Rectal smooth muscle tissue (tissue), 1 donor: ENCODE measurements at regions not wholly inside any gene's neighbourhood (a gene's known extent, or its start where the extent isn't known, plus 50 kb on each side); places are given as distances from the start of the nearest gene placed in this dataset.

Experiments used
- H3K27ac ChIP-seq: one replicate; pipeline ENCODE4 v1.7.0; 2013; ENCODE audit warnings: low read depth, low read length, inconsistent platforms
- H3K27me3 ChIP-seq: one replicate; pipeline ENCODE4 v1.7.0; 2013; ENCODE audit warnings: low read length; ENCODE audit not compliant: control insufficient read depth, insufficient read depth
- H3K36me3 ChIP-seq: one replicate; pipeline ENCODE4 v1.7.0; 2013; ENCODE audit warnings: low read length; ENCODE audit not compliant: control insufficient read depth, insufficient read depth
- H3K4me1 ChIP-seq: one replicate; pipeline ENCODE4 v1.7.0; 2013; ENCODE audit warnings: low read length; ENCODE audit not compliant: control insufficient read depth, insufficient read depth
- H3K4me3 ChIP-seq: one replicate; pipeline ENCODE4 v1.7.0; 2013; ENCODE audit warnings: low read length
- H3K9ac ChIP-seq: one replicate; pipeline ENCODE4 v1.7.0; 2013; ENCODE audit warnings: low read length

- no peak overlapping the region for H3K27ac ChIP-seq
- H3K27me3 ChIP-seq: no peaks in the 10 kb centered on the region
- no peaks in the 10 kb centered on the region for H3K36me3 ChIP-seq
- H3K4me1 ChIP-seq: no peaks in the 10 kb centered on the region
- H3K9ac ChIP-seq: no peak overlapping the region
- no peak overlapping the region for H3K4me3 ChIP-seq
Measured at GRCh38 chr11:43589601-43590250, 90.8 kb upstream of the HSD17B12 start.

DNA sequence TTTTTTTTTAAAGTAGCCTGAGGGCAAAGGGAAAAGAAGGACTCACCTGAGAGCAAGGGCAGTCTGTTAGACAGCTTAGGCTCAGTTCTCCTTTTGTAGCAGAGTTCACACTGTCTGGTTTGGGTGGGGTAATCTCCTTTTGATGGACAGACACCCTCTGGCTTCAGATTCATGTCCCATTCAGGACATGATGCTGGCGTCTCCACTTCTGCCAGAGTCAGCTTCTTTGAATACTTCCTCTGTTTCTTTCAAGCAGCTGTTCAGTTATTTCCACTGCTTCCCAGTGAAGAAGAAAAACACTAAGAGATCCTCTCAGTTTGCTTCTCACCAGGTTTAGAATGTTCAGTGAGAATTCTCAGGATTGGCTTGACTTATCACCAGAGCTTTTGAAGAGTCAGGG, 79.0 kb upstream of the HSD17B12 start:
- Histone ChIP-seq H3K9ac (no peak overlapping the region), H3K36me3 (no peaks in the 10 kb centered on the region), H3K4me1 (no peaks in the 10 kb centered on the region), H3K27me3 (no peaks in the 10 kb centered on the region), H3K4me3 (no peak overlapping the region), H3K27ac (no peak overlapping the region)

- Histone ChIP-seq H3K9ac (no peak overlapping the region), H3K4me3 (no peak overlapping the region), H3K27ac (no peak overlapping the region), H3K4me1 (no peaks in the 10 kb centered on the region), H3K27me3 (no peaks in the 10 kb centered on the region), H3K36me3 (no peaks in the 10 kb centered on the region)
Measured at GRCh38 chr11:43602670-43603069, 77.9 kb upstream of the HSD17B12 start.

DNA sequence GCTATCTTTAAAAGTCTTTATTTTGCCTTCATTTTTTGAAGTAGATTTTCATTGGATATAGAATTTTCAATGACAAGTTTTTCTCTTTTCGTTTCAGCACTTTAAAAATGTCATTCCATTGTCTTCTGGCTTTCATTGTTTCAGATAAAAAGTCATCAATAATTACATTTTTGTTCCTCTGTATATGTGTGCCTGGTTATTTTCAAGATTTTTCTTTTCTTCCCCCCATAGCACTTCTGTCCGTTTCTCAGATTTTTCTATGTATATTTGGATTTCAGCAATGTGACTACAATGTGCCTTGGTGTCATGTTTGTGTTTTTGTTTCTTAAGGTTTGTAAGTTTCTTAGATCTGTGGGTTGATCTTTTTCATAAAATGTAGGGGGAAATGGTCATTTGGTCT, 66.3 kb upstream of the HSD17B12 start:
- Histone ChIP-seq H3K4me1 (no peaks in the 10 kb centered on the region), H3K27me3 (no peaks in the 10 kb centered on the region), H3K4me3 (no peak overlapping the region), H3K36me3 (no peaks in the 10 kb centered on the region), H3K27ac (no peak overlapping the region), H3K9ac (no peak overlapping the region)

DNA sequence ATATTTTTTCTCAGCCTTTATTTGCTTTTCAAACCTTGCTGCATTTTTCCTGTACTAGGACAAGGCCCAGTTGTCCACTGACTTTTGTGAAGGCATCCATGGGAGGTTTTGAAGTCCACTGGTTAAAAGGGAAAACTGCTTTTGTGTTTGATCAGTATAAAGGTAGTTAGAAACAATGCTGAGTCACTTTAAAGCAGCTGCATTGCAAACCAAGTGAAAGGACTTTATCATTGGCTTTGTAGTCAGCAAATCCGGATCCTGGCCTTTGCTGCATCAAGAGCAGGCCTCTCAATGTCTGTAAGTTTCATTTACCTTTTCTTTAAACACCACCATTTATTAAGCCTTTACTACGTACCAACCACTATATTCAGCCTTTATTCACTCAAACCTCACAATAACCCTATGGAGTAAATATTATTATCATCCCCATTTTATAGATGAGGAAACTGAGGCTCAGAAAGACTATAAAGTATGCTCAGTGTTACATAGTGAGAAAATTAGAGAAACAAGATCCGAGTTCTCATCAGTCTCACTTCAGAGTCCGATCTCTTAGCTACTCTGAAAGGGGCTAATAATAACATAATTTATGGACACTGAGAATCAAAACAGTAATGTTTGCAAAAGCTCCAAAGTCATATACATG, 60.6 kb upstream of the HSD17B12 start:
- no peak overlapping the region for H3K4me3 ChIP-seq

GRCh38 chr11:43626798-43627197, 53.7 kb upstream of the HSD17B12 start:
- H3K36me3 ChIP-seq: no peaks in the 10 kb centered on the region
- no peak overlapping the region for H3K9ac ChIP-seq
- no peak overlapping the region for H3K27ac ChIP-seq
- H3K4me3 ChIP-seq: no peak overlapping the region
- H3K27me3 ChIP-seq: peaks cover 3% of the 10 kb centered on the region
- H3K4me1 ChIP-seq: no peaks in the 10 kb centered on the region

More for the DNA sequence above, 60.6 kb upstream of the HSD17B12 start:
- Histone ChIP-seq H3K27ac (no peak overlapping the region), H3K4me1 (no peaks in the 10 kb centered on the region), H3K9ac (no peak overlapping the region), H3K27me3 (no peaks in the 10 kb centered on the region), H3K36me3 (no peaks in the 10 kb centered on the region)
